ENCODE measurements at regions not wholly inside any gene's neighbourhood (a gene's known extent, or its start where the extent isn't known, plus 50 kb on each side); places are given as distances from the start of the nearest gene placed in this dataset.
A peak's percentile ranks its signal among the peaks of the same experiment; 100 is the strongest.

DNA sequence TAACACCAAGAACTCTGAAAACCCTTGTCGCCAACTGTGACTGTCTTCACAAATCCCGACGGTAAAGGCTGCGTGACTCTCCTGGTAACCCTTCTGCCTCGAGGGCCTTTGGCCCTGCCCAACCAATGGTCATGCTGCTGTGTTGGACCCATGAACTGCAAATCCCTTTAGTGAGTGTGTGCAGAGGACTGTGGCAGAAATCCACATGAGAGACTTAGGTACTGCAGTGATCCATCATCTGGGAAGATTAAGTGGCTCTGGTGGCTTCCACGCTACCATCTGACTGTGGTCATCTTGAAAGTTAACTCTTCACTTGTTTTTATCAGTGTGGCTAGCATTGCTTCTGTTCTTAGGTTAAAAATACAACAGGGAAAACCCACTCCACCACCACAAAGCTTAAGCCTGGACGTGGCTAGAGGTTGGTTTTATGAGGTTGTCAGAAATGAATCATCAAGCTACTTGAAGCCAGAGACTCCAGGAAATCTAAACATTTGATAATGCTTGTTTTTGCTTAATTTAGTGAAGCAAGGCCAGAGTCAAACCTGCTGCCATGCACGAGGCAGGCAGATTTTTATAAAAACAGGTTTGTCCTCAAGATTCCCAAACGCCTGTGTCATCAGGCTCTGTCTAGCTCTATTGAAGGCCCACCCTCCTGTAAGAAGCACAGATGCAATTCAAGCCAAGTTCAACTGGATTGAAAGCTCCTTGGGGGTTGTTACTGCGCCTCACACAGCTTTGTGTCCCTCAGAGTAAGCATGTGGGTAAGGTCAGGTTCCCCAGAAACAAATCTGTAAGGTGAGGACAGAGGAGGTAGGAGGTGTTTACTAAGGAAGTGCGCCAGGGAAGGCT, 52.7 kb upstream of the ERCC6L2 start:
- DNase-seq: peak; percentile 8

DNA sequence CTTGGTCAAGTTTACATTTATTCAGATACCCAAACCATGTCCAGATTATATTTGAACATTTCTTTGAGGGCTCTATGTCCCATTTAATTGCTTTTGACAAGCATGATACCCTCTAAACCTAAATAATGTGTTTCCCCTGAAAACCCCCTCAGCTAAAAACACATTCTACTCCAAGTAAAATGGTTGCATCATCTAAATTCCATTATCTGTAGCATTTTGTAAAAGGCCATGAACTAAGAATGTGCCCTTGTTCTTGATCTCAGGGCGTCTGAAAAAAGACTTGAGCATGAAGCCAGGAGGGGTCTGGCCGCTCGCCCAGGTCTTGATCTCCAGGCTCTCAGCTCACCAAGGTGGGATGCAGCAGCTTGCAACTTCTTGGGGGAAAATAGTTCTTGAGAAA, 53.5 kb upstream of the ERCC6L2 start:
- no peak for DNase-seq

DNA sequence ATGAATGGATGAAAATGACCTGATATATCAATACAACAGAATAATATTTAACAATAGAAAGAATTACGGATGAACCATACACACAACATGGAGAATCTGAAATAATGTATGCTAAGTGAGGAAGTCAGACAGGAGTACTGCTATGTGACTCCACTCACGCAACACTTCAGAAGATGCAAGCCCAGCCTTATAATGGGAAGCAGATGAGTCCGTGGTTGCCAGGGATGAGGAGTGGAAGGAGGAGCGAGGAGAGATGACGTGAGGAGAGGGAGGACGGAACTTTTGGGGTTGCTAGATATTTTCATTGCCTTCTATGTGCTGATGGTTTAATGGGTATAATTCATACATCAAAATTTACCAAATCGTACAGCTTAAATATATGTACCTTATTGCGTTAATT, 55.4 kb upstream of the ERCC6L2 start:
- DNase-seq: no peak

DNA sequence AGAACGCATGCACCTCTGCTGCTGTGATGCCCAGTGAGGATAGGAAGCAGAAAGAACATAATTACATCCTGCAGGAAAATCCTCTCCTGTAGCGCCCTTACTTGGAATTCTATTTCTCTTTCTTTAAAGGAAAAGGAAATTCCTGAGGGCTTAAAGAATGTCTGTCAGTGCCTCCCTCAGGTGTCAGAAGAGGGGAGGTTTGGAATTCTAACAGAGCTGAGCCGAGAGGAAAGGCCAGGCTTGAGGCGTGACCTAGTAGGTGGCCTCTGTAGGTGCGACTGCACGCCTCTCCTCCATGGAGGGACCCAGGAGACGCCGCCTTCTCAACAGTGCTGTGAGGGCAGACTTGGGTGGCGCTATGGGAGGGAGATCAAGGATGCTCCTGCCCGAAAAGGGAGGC, 55.9 kb upstream of the ERCC6L2 start:
- DNase-seq: no peak

- DNase-seq: no peak
These were observed 58.3 kb upstream of the ERCC6L2 start for GRCh38 chr9:95817205-95817604.

GRCh38 chr9:95816716-95817115, 58.8 kb upstream of the ERCC6L2 start:
- DNase-seq: no peak

GRCh38 chr9:95815961-95816360, 59.5 kb upstream of the ERCC6L2 start:
- no peak for DNase-seq

- no peak for DNase-seq
These were observed 60.4 kb upstream of the ERCC6L2 start for GRCh38 chr9:95815133-95815532.

DNA sequence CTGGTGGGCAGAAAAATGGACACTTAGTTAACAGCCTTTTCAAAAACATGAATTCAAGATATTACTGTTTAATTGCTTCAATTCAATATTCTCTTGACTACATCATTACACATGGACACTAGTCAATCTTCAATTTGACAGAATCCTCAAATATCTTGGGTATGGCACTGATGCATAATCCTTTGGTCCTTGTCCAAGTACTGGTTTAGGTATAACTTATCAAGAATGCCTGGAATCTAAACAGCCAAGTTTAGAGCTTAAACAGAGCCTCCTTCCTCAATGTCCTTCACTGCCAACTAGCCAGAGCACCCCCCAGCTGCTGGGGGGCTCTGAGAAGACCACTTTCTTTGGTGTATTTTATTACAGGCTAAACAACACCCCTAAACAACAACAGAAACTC, 61.6 kb upstream of the ERCC6L2 start:
- no peak for DNase-seq

DNA sequence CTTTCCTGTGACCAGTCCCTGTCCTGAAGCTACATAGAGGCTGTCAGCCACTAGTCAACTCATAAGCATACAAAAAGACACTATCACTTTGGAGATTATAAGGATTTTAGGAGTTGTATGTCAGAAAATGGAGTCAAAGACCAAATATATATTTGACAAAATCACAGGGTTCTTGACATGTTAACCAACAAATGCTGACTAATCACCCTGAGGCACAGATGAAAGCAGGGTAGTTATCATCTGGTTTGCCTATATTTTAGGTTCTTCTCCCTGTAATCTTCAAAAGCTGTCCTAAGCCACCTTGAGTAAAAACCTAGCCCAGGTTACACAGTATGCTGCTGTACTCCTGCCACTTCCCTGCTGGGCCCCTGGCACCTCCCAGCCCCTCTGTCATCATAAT, 64.7 kb upstream of the ERCC6L2 start:
- DNase-seq: no peak

- no peak for DNase-seq
These were observed 65.4 kb upstream of the ERCC6L2 start for GRCh38 chr9:95810133-95810532.

GRCh38 chr9:95809686-95810085, 65.8 kb upstream of the ERCC6L2 start:
- no peak for DNase-seq

DNA sequence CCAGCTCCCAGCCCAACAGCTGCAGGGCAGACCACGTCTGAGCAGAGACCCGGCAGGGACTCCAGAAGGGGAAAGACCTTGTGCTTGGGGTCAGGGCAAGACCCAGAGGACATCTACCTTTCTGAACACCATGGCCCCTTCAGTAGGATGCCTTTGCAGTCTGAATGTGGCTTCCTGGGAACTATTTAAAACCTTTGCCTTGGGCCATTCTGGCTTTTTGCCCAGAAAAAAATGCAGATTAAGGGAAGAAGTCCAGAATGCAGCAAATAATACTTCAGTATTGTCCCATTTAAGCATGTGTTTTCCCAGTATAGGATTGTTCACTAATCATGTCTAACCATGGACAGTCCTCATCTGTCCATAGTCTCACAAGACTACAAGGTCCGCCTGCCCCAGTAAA, 67.5 kb upstream of the ERCC6L2 start:
- no peak for DNase-seq

DNA sequence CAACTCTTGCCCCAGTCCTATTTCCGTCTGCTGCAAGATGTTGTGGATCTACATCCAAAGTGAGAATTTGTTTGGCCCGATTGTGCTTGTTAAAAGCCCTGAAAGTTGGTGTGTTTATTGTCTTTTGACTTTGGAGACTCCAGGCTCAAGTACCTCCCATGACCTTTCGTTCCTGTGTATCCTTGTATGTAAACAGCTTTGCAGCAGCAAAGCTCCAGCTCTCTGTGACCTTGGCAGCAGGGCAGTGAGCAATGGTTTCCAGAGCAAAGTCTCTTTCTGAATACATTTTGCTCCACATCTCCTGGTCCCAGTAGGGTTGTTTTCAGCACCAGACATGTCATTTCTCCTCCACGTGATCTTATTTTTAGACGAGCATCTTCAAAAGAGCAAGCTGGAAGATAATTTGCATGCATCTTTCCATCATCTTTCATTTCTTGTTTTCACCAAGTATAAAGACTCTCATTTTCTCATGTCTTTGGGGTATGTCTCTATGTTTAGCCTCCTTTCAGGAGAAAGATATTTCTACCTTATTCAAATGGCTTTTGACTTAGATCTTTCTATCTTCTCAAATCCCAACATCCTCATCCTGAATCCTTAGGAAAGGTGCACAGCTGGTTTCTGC, 68.1 kb upstream of the ERCC6L2 start:
- DNase-seq: no peak

DNA sequence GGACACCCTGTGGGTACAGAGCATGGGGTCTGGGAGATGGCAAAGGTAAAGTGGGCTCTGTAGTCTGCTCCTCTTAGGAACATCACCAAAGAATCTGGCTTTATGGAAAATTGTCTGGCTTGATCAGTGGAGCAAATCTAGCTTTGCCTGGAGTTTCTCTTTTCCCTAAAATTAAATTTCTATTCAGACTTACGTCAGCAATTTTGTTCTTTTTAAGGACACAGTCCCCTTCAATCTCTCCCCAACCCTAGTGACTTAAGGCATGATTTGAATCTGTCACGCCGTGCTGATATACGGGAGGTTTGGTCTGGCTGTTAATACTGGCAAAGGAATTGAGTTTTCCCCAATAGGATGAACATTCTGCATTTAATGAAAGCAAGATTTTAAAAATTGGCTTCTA, 72.3 kb upstream of the ERCC6L2 start:
- DNase-seq: no peak

DNA sequence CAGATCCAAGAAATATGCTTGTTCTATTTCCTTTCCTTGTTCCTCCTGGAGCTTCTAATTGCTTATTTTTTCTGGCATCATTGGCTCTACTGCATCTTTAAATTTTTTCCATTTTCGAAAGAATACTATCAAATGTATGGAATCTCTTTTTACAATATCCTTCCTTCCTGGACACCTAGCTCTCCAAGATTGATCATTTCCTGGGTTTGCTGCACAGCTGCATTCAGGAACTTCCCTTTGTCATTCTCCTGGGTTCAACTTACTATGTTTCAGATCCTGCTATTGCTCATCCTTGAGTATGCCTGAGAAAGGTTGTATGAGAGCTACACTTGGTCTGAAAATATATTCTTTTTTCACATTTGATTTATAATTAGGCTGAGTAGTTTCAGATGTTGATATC, 73.7 kb upstream of the ERCC6L2 start:
- DNase-seq: no peak

- DNase-seq: no peak
These were observed 79.5 kb upstream of the ERCC6L2 start for GRCh38 chr9:95796029-95796428.

DNA sequence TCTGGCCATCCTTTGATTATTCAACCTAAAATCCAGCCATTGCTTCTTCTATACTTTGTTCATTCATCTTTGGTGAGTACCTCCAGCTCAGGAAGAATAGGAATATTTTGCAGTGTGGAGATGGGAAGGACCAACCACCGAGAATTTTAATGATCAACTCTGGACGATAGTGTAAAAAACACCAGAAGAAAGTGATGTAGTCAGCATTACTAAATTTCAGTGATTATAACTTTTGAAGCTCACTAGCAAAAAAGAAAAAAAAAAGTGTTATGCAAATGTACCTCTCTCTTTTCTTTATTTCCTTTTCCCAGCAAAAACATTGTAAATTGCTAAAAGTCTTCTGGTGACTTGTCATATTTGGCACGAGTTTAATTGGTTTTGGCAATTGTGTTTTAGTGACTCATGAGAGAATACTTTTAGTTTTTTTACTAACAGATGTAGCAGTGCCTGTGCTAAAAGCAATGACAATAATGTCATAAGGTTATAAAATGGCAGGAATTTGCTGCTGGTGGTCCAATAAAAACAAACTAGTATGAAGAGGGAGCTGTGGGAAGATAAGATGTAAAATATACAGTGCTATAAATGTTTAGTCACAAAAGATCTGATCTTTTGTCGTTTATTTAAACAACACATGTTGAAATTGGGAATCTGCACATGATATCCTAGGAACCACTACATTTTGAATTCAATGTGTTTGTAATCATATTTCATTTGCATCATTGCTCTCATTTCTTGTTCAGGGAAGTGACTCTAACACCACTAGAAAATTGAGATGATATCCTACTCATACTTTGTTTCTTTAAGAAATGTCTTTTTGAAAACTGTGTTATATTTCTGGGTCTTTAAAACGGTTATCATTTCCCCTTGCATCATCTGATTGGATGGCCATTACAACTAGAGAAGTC, 81.3 kb upstream of the ERCC6L2 start:
- no peak for DNase-seq

GRCh38 chr9:95791695-95792094, 83.8 kb upstream of the ERCC6L2 start:
- no peak for DNase-seq

DNA sequence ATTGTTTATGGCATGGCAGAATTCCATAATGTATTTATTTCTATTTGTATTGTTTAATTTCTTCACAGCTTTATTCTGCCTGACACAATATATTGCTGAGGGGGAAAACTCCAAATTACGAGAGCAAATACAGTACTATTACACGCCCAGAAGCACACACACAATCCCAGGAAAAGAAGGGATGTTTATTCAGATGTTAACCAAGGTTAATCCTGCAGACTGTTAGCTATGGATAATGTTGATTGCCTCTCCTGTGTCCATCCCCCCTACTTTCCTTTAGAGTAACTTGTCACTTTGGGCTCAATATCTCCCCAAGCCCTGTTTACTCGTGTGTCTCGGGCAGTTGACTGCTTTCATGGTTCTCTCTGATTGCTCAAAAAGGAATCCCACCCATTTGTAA, 84.2 kb upstream of the ERCC6L2 start:
- no peak for DNase-seq

GRCh38 chr9:95788521-95788991, 86.9 kb upstream of the ERCC6L2 start:
- DNase-seq: no peak

- no peak for DNase-seq
These were observed 87.5 kb upstream of the ERCC6L2 start for GRCh38 chr9:95788021-95788420.

- DNase-seq: no peak
These were observed 90.3 kb upstream of the ERCC6L2 start for GRCh38 chr9:95785209-95785608.

- no peak for DNase-seq
These were observed 91.2 kb upstream of the ERCC6L2 start for GRCh38 chr9:95784318-95784717.

Data from hematopoietic multipotent progenitor cell treated with erythropoietin and hydrocortisone succinate and interleukin-3 and kit ligand, for 4 days (in vitro differentiated cells).